Neural crest cell (in vitro differentiated cells): ENCODE measurements at regions not wholly inside any gene's neighbourhood (a gene's known extent, or its start where the extent isn't known, plus 50 kb on each side); places are given as distances from the start of the nearest gene placed in this dataset.

Source experiments
- DNase-seq: peaks from one replicate; pipeline ENCODE4 v3.0.0; 2021; ENCODE audit warnings: low read depth, mixed read lengths, low spot score
- H3K27ac Mint-ChIP-seq: one replicate; pipeline ENCODE4 v1.8.0; 2021; ENCODE audit warnings: mild to moderate bottlenecking, mixed read lengths; ENCODE audit not compliant: unreplicated experiment
- H3K27me3 Mint-ChIP-seq: 2 replicates; pipeline ENCODE4 v1.8.0; 2021; ENCODE audit warnings: low read depth, mild to moderate bottlenecking, mixed read lengths
- H3K36me3 Mint-ChIP-seq: 2 replicates; pipeline ENCODE4 v1.8.0; 2021; ENCODE audit warnings: low read depth, mild to moderate bottlenecking, mixed read lengths
- H3K4me1 Mint-ChIP-seq: 2 replicates; pipeline ENCODE4 v1.8.0; 2021; ENCODE audit warnings: mixed read lengths
- H3K4me3 Mint-ChIP-seq: one replicate; pipeline ENCODE4 v1.8.0; 2021; ENCODE audit warnings: mild to moderate bottlenecking, mixed read lengths
- H3K9me3 Mint-ChIP-seq: 2 replicates; pipeline ENCODE4 v1.8.0; 2021; ENCODE audit warnings: mixed read lengths
- TF ChIP-seq, protein P1 (sequence below): fragments of 200-600 bp; sonication (generic); conservative IDR thresholded peaks from 2 replicates; pipeline ENCODE4 v1.5.0; 2021; ENCODE audit warnings: antibody characterized with exemption, mild to moderate bottlenecking

DNA sequence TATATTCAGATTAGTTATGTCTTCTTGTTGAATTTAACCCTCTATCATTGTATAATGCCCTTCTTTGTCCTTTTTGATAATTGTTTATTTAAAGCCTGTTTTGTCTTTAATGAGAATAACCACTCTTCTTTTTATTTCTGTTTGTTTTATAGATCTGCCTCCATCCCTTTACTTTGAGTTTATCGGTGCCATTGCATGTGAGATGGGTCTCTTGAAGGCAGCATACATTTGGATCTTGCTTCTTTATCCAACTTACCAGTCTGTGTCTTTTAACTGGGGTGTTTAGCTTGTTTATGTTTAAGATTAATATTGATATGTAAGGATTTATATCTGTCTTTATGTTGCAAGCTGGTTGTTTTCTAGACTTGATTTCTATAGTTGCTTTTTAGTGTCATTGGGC lies 115.8 kb downstream of the RTL3 start:
- peaks cover 6% of the 10 kb centered on the region for H3K36me3 Mint-ChIP-seq
- peaks cover 20% of the 10 kb centered on the region for H3K9me3 Mint-ChIP-seq
- no peak for DNase-seq
- no peak overlapping the region for H3K27ac Mint-ChIP-seq
- TF ChIP-seq, protein P1, sequence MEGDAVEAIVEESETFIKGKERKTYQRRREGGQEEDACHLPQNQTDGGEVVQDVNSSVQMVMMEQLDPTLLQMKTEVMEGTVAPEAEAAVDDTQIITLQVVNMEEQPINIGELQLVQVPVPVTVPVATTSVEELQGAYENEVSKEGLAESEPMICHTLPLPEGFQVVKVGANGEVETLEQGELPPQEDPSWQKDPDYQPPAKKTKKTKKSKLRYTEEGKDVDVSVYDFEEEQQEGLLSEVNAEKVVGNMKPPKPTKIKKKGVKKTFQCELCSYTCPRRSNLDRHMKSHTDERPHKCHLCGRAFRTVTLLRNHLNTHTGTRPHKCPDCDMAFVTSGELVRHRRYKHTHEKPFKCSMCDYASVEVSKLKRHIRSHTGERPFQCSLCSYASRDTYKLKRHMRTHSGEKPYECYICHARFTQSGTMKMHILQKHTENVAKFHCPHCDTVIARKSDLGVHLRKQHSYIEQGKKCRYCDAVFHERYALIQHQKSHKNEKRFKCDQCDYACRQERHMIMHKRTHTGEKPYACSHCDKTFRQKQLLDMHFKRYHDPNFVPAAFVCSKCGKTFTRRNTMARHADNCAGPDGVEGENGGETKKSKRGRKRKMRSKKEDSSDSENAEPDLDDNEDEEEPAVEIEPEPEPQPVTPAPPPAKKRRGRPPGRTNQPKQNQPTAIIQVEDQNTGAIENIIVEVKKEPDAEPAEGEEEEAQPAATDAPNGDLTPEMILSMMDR, result no peak
- H3K4me3 Mint-ChIP-seq, result no peak overlapping the region
- no peaks in the 10 kb centered on the region for H3K4me1 Mint-ChIP-seq
- H3K27me3 Mint-ChIP-seq, result no peaks in the 10 kb centered on the region

DNA sequence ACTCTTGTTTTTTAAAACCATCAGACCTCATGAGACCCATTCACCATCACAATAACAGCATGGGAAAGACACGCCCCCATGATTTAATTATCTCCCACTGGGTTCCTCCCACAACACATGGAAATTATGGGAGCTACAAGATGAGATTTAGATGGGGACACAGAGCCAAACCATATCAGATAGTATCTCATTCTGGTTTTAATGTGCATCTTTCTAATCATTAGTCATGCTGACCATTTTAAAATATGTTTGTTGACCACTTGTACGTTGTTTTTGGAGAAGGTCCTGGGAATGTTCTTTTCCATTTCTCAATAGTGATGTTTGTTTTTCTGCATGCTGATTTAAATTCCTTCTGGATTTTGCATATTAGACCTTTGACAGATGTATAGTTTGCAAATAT lies 119.0 kb downstream of the RTL3 start:
- DNase-seq, result no peak
- Mint-ChIP-seq H3K4me1 (no peaks in the 10 kb centered on the region), H3K36me3 (peaks cover 8% of the 10 kb centered on the region), H3K27ac (no peak overlapping the region), H3K9me3 (peaks cover 23% of the 10 kb centered on the region), H3K27me3 (no peaks in the 10 kb centered on the region), H3K4me3 (no peak overlapping the region)
- TF ChIP-seq, protein P1, result no peak

DNA sequence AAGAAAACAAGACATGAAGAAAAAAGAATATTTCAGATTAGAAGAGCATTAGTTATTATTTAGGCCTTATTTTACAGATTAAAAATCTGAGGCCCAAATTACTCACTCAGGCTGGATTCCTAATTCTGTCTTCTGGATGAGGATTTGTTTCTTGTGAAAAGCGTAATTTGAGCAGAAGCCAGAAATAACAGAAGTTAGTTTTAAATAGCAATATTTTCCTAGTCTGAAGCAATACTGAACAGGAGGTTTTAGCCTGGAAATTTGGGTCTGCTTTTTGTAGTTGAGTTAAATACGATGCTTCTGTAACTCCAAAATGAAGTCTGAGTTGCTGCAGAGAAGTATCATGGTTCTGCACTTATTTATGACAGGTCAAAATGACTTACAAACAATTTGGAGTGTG lies 124.9 kb downstream of the RTL3 start:
- Mint-ChIP-seq H3K27me3 (no peaks in the 10 kb centered on the region), H3K4me3 (no peak overlapping the region), H3K36me3 (peaks cover 2% of the 10 kb centered on the region), H3K27ac (no peak overlapping the region), H3K4me1 (no peaks in the 10 kb centered on the region), H3K9me3 (peaks cover 2% of the 10 kb centered on the region)
- no peak for DNase-seq
- TF ChIP-seq, protein P1, result no peak

DNA sequence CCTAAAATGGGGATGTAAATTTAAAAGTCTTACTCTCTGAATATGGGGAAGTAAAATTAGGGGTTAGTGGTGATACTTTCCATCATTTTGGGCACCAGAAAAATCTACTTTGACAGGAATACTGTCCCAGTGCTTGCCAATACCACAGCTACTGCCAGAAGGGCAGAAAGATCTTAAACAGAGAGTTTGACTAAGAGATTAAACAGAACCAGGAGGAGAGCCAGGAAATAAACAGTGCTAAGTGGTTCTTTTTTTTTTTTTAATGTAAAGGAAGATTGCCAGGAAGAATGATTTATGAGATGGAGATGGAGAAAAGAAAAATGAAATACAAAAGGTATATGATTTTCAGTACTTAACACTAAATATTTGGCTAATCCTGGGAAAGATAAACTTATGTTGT lies 126.8 kb downstream of the RTL3 start:
- DNase-seq, result no peak
- Mint-ChIP-seq H3K27ac (no peak overlapping the region), H3K9me3 (peaks cover under 1% of the 10 kb centered on the region), H3K4me3 (no peak overlapping the region), H3K36me3 (no peaks in the 10 kb centered on the region), H3K27me3 (no peaks in the 10 kb centered on the region), H3K4me1 (no peaks in the 10 kb centered on the region)
- TF ChIP-seq, protein P1, result no peak

DNA sequence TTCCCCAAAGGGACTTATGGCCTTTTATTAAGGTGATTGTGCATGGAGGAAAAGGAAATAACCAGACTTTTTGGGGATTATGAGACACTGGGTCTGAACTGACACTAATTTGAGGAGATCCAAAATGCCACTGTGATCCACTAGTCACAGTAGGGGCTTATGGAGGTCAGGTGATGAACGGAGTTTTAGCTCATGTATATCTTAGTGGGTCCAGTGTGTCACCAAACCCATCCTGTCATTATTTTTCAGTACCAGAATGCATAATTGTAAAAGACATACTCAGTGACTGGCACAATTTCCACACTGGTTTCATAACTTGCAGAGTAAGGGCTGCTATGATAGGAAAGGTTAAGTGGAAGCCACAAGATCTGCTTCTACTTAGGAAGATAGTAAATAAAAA lies 131.3 kb downstream of the RTL3 start:
- no peak for DNase-seq
- TF ChIP-seq, protein P1, result no peak
- peaks cover 10% of the 10 kb centered on the region for H3K9me3 Mint-ChIP-seq
- H3K36me3 Mint-ChIP-seq, result no peaks in the 10 kb centered on the region
- no peaks in the 10 kb centered on the region for H3K27me3 Mint-ChIP-seq
- no peak overlapping the region for H3K27ac Mint-ChIP-seq
- H3K4me3 Mint-ChIP-seq, result no peak overlapping the region
- no peaks in the 10 kb centered on the region for H3K4me1 Mint-ChIP-seq

DNA sequence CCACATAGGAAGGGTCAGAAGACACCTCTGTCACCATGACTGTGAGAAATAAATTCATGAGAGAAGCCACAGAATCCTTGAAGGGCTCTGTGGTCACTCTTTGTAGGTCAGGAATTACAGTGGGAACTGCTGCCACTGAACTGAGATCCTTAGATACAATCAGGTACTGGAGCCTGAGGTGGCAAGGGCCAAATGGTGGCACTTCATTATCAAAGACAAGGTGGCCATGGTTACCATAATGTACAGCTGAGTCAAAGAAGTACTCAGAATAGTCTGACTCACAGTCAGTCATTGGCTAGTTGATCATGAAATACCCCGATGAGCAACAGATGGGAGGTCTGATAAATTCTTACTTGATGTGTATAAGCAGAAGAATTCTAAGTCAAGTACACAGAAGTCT lies 131.9 kb downstream of the RTL3 start:
- no peaks in the 10 kb centered on the region for H3K4me1 Mint-ChIP-seq
- no peaks in the 10 kb centered on the region for H3K27me3 Mint-ChIP-seq
- H3K9me3 Mint-ChIP-seq, result peaks cover 10% of the 10 kb centered on the region
- H3K4me3 Mint-ChIP-seq, result no peak overlapping the region
- no peak overlapping the region for H3K27ac Mint-ChIP-seq
- TF ChIP-seq, protein P1, result no peak
- DNase-seq, result no peak
- H3K36me3 Mint-ChIP-seq, result no peaks in the 10 kb centered on the region
